H54 (cell line): ENCODE measurements at regions not wholly inside any gene's neighbourhood (a gene's known extent, or its start where the extent isn't known, plus 50 kb on each side); places are given as distances from the start of the nearest gene placed in this dataset.
"Not testable (repeated sequence)": the region's sequence is repeated elsewhere in the genome, so short reads cannot be mapped to it uniquely, and the experiment has no call there.

Source experiments
- DNase-seq: peaks from one replicate; pipeline ENCODE4 v3.0.0; 2011; ENCODE audit warnings: low spot score, mixed read lengths; ENCODE audit not compliant: insufficient read length
- FAIRE-seq: peaks from 3 replicates; lab custom pipeline; 2011; peaks lifted over from hg19 to GRCh38; lab: Jason Lieb, UNC
- POLR2A ChIP-seq: IDR thresholded peaks from 2 replicates; pipeline ENCODE4 v1.6.1; 2011; ENCODE audit warnings: low read depth, mild to moderate bottlenecking, low read length

- DNase-seq (no peak), FAIRE-seq (no peak)
- TF ChIP-seq POLR2A, result no peak
Observed at GRCh38 chr2:129482626-129483025, 496.8 kb upstream of the RAB6C start.

GRCh38 chr2:129483366-129483765 is 496.1 kb upstream of the RAB6C start:
- FAIRE-seq, result no peak
- TF ChIP-seq POLR2A, result no peak
- no peak for DNase-seq

DNA sequence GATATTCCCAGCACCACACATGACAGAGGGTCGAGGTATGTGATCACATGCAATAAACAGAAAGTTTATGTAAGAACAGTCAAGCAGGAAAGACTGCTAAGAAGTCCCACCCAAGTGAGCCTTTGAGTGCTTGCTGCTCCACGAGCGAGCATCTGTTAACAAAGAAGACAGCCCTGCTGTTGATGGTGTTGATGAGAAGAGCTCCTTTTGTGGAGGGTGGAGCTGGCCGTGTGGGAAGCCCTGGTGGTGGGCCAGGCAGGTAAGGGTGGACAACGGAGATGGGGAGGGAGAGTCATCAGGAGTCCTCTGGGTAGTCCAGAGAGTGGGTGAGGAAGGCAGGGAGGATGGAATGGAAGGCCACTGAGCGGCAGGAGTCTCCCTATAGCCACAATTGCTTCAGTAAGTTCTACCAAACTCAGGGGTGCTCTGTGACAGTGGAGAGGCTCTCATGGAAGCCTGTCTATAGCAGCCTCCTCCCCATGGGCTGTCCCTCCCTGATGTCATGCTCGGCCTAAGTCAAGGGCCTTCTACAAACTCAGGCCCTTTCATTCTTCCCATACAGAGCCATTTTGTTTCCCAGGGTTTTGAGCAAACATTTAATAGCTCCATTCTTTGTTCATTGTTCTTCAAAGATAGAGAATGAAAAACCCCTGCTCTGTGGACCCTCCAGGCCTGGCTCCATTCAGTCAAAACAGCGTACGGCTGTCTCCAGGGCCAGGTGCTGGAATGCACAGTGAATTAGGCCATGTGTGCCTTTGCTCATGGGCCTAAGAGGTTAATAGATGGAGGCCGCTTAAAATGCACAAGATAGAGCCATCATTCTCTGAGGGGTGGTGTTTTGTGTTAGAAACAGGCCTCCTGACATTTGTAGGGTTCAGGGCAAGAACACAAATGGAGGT is 494.2 kb upstream of the RAB6C start:
- no peak for TF ChIP-seq POLR2A
- DNase-seq, result no peak
- no peak for FAIRE-seq

GRCh38 chr2:129488376-129488775 is 491.1 kb upstream of the RAB6C start:
- TF ChIP-seq POLR2A, result no peak
- no peak for FAIRE-seq

DNA sequence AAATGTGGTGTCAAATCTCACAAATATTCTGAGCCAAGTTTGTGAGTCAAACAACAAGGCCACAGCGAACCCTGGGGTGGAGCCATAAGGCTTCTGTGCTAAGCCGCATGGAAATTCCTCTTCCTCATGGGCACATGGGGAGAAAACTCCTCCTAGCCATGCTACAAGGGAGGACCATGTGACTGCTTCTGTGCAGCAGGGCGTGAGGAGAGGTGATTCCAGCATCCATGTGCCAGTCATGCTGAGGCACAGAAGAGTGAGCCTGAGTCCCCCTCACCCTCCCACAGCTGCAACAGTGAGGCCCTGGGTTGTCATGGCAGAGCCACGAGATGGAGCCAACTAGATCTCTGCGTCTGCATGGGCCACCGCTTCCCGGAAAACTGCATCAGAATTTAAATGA is 488.8 kb upstream of the RAB6C start:
- TF ChIP-seq POLR2A, result no peak
- DNase-seq (no peak), FAIRE-seq (no peak)

More at GRCh38 chr2:129488376-129488775, 491.1 kb upstream of the RAB6C start:
- no peak for DNase-seq

DNA sequence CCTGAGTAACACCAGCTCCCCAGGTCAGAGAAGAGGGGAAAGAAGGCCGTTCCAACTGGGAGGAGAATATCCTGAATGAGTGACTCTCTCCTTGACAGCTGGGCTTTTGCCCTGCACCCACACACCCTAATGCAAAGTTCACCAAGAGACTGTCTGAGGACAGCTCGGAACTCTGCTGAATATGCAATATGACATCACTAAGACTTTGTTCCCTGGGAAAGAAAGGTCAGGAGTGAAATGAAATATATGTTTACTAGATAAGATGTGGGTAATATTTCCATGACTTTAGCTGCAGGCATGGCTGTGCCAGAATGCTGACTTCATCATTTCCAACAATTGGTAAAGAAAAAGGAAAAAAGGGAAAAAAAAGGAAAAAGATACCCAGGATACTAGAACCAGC is 488.2 kb upstream of the RAB6C start:
- no peak for TF ChIP-seq POLR2A
- DNase-seq (no peak), FAIRE-seq (no peak)

GRCh38 chr2:129492548-129492947 is 486.9 kb upstream of the RAB6C start:
- no peak for DNase-seq
- no peak for TF ChIP-seq POLR2A
- FAIRE-seq, result no peak

DNA sequence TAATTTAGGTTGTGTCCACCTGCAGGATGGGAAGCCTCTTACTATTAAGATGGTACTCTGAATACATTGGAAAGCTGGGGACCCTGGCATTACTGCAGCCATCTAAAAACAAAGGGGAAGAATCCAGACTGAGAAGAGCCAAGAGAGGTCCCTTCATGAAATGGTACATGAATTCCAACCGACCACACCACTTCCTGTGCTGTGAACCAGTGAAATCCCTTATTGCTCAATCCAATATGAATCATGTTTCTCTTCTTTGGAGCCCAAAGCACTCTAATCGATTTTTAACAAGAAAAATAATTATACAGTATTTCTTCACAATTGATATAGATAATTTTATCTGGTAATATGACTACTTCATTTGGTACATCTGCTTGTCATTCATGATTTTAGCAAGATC is 479.7 kb upstream of the RAB6C start:
- DNase-seq, result no peak
- no peak for FAIRE-seq
- TF ChIP-seq POLR2A, result no peak

- FAIRE-seq, result no peak
- DNase-seq, result no peak
- no peak for TF ChIP-seq POLR2A
Observed at GRCh38 chr2:129502781-129503180, 476.7 kb upstream of the RAB6C start.

DNA sequence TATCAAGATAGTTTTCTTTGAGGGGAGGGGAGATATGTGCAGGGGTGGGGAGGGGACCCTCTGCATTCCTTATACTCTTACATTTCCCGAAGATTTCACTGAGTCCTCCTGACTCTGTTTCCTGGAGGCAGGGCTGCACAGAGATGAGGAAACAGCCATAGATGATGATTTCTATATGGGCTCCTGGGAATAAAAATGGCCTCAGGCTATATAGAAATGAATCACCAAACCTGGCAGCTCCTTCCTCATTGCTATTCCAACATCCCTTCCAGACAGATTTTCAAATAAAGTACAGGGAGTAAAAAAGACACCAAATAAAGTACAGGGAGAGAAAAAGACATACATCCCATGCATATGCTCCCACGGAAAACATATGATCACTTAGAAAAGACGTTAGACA is 474.8 kb upstream of the RAB6C start:
- no peak for DNase-seq
- no peak for FAIRE-seq
- TF ChIP-seq POLR2A, result no peak

DNA sequence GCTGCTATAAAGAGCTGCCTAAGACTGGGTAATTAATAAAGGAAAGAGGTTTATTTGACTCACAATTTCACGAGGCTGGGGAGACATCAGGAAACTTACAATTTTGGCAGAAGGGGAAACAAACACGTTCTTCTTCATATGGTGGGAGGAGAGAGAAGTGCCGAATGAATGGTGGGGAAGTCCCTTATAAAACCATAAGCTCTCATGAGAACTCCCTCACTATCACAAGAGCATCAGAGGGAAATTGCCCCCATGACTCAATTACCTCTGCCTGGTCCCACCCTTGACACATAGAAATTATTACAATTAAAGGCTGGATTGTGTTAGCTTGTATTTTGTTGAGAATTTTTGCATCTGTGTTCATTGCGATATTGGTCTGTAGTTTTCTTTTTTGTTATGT is 460.5 kb upstream of the RAB6C start:
- no peak for DNase-seq
- FAIRE-seq, result no peak
- no peak for TF ChIP-seq POLR2A

DNA sequence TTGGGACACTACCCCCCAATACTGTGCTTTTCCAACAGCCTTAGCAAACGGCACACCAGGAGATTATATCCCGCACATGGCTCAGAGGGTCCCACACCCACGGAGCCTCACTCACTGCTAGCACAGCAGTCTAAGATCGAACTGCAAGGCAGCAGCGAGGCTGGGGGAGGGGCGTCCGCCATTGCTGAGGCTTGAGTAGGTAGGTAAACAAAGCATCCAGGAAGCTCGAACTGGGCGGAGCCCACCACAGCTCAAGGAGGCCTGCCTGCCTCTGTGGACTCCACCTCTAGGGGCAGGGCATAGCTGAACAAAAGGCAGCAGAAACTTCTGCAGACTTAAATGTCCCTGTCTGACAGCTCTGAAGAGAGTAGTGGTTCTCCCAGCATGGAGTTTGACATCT is 447.3 kb upstream of the RAB6C start:
- DNase-seq, FAIRE-seq: not testable (repeated sequence)

DNA sequence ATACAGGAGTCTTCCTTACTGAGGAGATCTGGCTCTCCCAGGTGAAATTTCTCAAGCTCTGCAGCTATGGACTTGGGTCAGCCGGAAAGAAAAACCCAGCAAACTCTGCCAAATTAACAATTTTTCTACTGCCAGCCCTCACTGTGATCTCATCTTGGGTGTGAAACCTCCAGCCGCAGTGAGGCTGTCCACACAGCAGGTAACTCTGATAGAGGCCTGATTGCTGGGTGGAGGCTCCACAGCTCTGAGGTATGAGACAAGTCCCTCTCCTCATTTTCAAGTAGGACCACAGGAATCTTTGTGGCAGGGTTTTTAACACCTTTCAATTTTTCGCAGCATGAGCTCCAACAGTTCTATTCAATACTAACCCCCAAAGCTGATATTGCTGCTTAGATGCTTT is 430.6 kb upstream of the RAB6C start:
- DNase-seq, result no peak
- no peak for TF ChIP-seq POLR2A

DNA sequence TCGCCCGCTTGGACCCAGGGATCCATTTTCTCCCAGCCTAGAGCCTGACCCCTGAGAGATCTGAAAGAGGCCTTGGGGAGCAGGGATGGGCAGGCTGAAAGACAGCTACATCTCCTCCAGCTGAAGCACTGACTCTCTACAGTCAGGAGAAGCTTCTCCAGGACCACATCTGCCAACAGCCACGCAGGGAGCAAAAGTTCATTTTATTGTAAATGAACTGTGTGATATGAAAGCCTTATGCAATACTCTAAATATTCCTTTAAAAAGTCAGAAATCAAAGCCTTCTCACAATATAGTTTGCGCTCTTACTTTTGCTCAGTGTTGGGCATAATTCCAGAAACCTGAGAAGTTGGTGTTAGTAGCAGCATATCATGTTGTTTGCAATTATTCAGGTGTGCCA is 428.9 kb upstream of the RAB6C start:
- FAIRE-seq (no peak), DNase-seq (no peak)
- no peak for TF ChIP-seq POLR2A

More for the DNA sequence above, 430.6 kb upstream of the RAB6C start:
- no peak for FAIRE-seq

DNA sequence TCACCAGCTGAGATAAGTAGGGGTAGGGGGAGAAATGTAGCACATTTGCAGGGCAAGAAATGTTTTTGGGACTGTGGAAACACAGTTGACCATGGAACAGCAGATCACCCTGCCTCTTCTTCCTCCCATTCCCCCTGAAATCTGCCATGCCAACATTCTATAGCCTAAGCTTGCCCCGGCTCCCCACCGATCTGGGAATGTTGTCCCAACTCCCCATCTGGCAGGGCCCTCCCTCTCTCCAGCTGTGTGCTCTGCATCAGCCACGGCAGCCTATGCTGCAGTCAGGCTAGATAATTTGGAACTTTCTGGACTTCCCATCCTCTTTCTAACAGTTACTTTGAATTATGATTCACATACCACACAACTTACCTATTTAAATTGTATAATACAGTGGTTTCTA is 425.1 kb upstream of the RAB6C start:
- DNase-seq (no peak), FAIRE-seq (no peak)
- no peak for TF ChIP-seq POLR2A
